ENCODE measurements at regions not wholly inside any gene's neighbourhood (a gene's known extent, or its start where the extent isn't known, plus 50 kb on each side); places are given as distances from the start of the nearest gene placed in this dataset.

GRCh38 chrX:39840581-39841093 lies 257.1 kb downstream of the BCOR start:
- CTCF ChIA-PET, result no interaction called here

More at GRCh38 chrX:39840581-39841093, 257.1 kb downstream of the BCOR start:
- no peaks in the 10 kb centered on the region for H3K4me1 ChIP-seq (ENCODE audit: control insufficient read depth, insufficient read depth, low read length)
- TF ChIP-seq ZNF155 (tag by site-specific recombination; IDR thresholded peaks at IDR 0.05) (no peak), PRDM4 (tag by site-specific recombination; IDR thresholded peaks at IDR 0.05) (no peak), ZNF513 (tag by site-specific recombination; IDR thresholded peaks at IDR 0.05) (no peak), GLI2 (tag by site-specific recombination; IDR thresholded peaks at IDR 0.05; ENCODE audit: borderline replicate concordance, low read depth) (no peak), ZNF629 (tag by site-specific recombination; IDR thresholded peaks at IDR 0.05) (no peak), ZNF571 (tag by site-specific recombination; IDR thresholded peaks at IDR 0.05) (no peak), ZNF530 (tag by site-specific recombination; IDR thresholded peaks at IDR 0.05; ENCODE audit: low read depth) (no peak), ZNF549 (tag by site-specific recombination; IDR thresholded peaks at IDR 0.05) (no peak), ZNF138 (tag by site-specific recombination; IDR thresholded peaks at IDR 0.05; ENCODE audit: borderline replicate concordance) (no peak), GLI4 (tag by site-specific recombination; IDR thresholded peaks at IDR 0.05) (no peak), ZNF19 (tag by site-specific recombination; IDR thresholded peaks at IDR 0.05; ENCODE audit: low read depth) (no peak), ZNF132 (tag by site-specific recombination; IDR thresholded peaks at IDR 0.05; ENCODE audit: borderline replicate concordance) (no peak), ZNF654 (tag by site-specific recombination; IDR thresholded peaks at IDR 0.05; ENCODE audit: low read depth) (no peak), ZNF843 (tag by site-specific recombination; IDR thresholded peaks at IDR 0.05) (no peak), REST (tag by site-specific recombination; IDR thresholded peaks at IDR 0.05) (no peak), ZBTB44 (tag by site-specific recombination; IDR thresholded peaks at IDR 0.05) (no peak), ZNF223 (tag by site-specific recombination; IDR thresholded peaks at IDR 0.05) (no peak), ZNF391 (tag by site-specific recombination; IDR thresholded peaks at IDR 0.05; ENCODE audit: borderline replicate concordance, low read depth) (no peak), ZNF544 (tag by site-specific recombination; IDR thresholded peaks at IDR 0.05) (no peak), ZNF692 (tag by site-specific recombination; IDR thresholded peaks at IDR 0.05) (no peak)
- POLR2A ChIA-PET, result no interaction called here
- H3K36me3 ChIP-seq (ENCODE audit: control insufficient read depth in 2 of 2, insufficient read depth in 1 of 2, low read length in 2 of 2), result no peaks in the 10 kb centered on the region
- H3K9me3 ChIP-seq (ENCODE audit: control insufficient read depth, insufficient read depth, low read depth, low read length), result no peaks in the 10 kb centered on the region
- no peak overlapping the region for H3K4me3 ChIP-seq (ENCODE audit: low read depth, low read length)
- H3K27ac ChIP-seq (ENCODE audit: extremely low read depth, low read depth, low read length), result no peak overlapping the region

All from HEK293 (cell line).